TTC549 (cell line): ENCODE measurements at regions not wholly inside any gene's neighbourhood (a gene's known extent, or its start where the extent isn't known, plus 50 kb on each side); places are given as distances from the start of the nearest gene placed in this dataset.

Experiments used
- FAIRE-seq: peaks from 2 replicates; lab custom pipeline; 2012; peaks lifted over from hg19 to GRCh38; lab: Jason Lieb, UNC

DNA sequence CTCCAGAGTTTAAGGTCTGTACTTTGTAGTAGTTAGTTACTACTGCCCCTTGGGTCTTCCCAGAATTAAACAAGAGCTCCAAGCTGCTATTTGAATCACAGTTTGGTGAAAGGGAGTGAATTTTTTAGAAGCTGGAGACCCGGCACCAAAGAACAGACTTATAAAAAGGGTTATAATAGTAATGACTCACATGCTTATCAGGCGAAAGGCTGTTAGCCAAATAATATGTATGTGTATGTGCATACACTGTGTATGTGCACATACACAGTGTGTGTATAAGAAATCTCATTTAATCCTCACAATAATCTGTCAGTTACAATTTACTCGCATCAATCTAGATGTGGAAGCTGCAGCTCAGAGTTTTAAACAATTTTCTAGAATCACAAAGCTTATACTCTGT is 59.5 kb upstream of the ITGA1 start:
- no peak for FAIRE-seq

DNA sequence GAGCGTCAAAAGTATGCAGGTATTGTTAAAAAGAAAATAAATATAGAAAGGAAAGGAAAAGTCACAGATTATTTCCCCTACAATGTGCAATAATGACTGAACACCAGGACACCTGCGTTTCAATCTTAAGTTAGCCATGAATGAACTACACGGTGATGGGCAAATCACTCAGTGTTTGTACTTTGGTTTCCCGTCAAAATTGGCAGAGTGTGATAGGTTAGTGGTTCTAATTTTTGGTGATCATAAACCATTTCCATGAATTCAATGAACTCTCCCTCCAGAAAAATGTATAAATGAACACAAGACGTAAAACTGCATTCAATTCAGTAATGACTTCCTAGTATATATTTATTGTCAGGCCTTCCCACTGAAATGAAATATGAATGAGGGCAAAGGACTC is 59.0 kb upstream of the ITGA1 start:
- FAIRE-seq = no peak

DNA sequence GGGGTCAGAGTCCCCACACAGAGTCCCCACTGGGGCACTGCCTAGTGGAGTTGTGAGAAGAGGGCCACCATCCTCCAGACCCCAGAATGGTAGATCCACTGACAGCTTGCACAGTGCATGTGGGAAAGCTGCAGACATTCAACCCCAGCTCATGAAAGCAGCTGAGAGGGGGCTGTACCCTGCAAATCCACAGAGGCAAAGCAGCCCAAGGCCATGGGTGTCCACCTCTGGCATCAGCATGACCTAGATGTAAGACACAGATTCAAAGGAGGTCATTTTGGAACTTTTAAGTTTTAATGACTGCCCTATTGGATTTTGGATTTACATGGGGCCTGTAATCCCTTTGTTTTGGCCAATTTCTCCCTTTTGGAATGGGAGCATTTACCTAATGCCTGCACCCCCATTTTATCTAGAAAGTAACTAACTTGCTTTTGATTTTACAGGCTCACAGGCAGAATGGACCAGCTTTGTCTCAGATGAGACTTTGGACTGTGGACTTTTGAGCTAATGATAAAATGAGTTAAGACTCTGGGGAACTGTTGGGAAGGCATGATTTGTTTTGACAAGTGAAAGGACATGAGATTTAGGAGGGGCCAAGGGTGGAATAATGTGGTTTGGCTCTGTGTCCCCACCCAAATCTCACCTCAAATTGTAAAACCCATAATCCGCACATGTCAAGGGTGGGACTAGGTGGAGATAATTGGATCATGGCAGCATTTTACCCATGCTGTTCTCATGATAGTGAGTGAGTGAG is 56.3 kb upstream of the ITGA1 start:
- FAIRE-seq = no peak

DNA sequence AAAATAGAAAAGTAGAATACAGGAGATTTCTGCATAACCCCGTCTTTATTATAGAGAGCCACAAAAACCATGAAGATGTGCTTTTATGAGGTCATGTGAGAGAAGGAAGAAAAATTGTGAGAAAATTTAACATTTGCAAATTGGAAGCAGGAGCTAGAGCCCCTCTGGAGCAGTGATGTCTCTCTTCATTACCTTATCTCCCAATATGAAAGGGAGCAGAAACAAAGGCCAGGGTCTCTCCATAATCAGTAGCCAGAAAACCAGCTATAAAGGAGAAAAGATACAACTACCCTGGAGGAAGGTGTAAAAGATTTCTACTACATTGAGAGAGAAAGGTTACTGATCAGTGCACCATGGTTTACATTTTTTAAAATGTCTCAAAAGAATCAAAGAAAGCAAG is 53.2 kb upstream of the ITGA1 start:
- no peak for FAIRE-seq

DNA sequence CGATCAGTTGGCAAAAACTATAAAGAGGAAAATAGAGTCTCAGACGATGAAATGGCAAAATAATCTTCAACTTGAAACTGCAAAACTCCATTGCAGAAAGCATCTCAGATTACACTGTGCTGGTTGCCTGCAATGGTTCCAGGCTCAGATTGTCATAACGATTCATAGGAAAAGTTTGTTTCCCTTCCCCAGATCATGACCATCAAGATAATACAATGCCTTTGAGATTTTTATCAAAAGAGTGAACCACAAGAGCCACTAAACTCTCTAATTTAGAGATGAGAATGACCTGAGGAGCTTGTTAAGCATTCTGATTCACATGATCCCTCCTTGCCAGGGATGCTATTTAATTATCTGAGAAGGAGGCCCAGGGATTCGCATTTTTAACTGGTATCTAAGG is 52.6 kb upstream of the ITGA1 start:
- no peak for FAIRE-seq
